Activated naive CD4-positive, alpha-beta T cell treated with anti-CD3 and anti-CD28 coated beads for 36 hours (primary cell): ENCODE measurements at regions not wholly inside any gene's neighbourhood (a gene's known extent, or its start where the extent isn't known, plus 50 kb on each side); places are given as distances from the start of the nearest gene placed in this dataset.
"Not testable (repeated sequence)": the region's sequence is repeated elsewhere in the genome, so short reads cannot be mapped to it uniquely, and the experiment has no call there.

ENCODE experiments used
- CTCF ChIA-PET: fragments of 350-600 bp; sonication (Branson Sonifier 250); formaldehyde crosslinking; loops from one replicate; lab custom pipeline; 2021; ENCODE audit warnings: antibody characterized with exemption; lab: Charles Lee
- DNase-seq: peaks from one replicate; pipeline ENCODE4 v3.0.0-alpha.2; 2020
- H3K27ac Mint-ChIP-seq: one replicate; pipeline ENCODE4 v1.8.0; 2021; ENCODE audit warnings: mild to moderate bottlenecking, mixed read lengths
- H3K27me3 Mint-ChIP-seq: one replicate; pipeline ENCODE4 v1.8.0; 2021; ENCODE audit warnings: low read depth, mixed read lengths
- H3K36me3 Mint-ChIP-seq: one replicate; pipeline ENCODE4 v1.8.0; 2021; ENCODE audit warnings: low read depth, mixed read lengths
- H3K4me1 Mint-ChIP-seq: one replicate; pipeline ENCODE4 v1.8.0; 2021; ENCODE audit warnings: low read depth, mixed read lengths
- H3K4me3 Mint-ChIP-seq: one replicate; pipeline ENCODE4 v1.8.0; 2021; ENCODE audit warnings: mild to moderate bottlenecking, moderate library complexity, mixed read lengths
- H3K9me3 Mint-ChIP-seq: one replicate; pipeline ENCODE4 v1.8.0; 2021; ENCODE audit warnings: mixed read lengths
- intact Hi-C: fragments of 100-400 bp; cut with micrococcal nuclease; formaldehyde crosslinking; loops from one replicate; pipeline ENCODE4 v1.15.1; 2023

- no peak for DNase-seq
- Mint-ChIP-seq H3K36me3 (no peaks in the 10 kb centered on the region), H3K27me3 (no peaks in the 10 kb centered on the region), H3K27ac (no peak overlapping the region), H3K4me3 (no peak overlapping the region), H3K9me3 (no peaks in the 10 kb centered on the region), H3K4me1 (no peaks in the 10 kb centered on the region)
- intact Hi-C loops: no loop called here
- CTCF ChIA-PET: no interaction called here
Observed at GRCh38 chr6:168995526-168996355, 257.9 kb downstream of the THBS2 start.

- no peaks in the 10 kb centered on the region for H3K36me3 Mint-ChIP-seq
- H3K4me1 Mint-ChIP-seq: no peaks in the 10 kb centered on the region
- H3K27ac Mint-ChIP-seq: no peak overlapping the region
- DNase-seq: no peak
- no peak overlapping the region for H3K4me3 Mint-ChIP-seq
- intact Hi-C loops: no loop called here
- H3K27me3 Mint-ChIP-seq: no peaks in the 10 kb centered on the region
- no peaks in the 10 kb centered on the region for H3K9me3 Mint-ChIP-seq
- CTCF ChIA-PET: no interaction called here
Observed at GRCh38 chr6:168994956-168995355, 258.7 kb downstream of the THBS2 start.

GRCh38 chr6:168992446-168993144 lies 261.1 kb downstream of the THBS2 start:
- Mint-ChIP-seq H3K4me3 (no peak overlapping the region), H3K36me3 (no peaks in the 10 kb centered on the region), H3K4me1 (no peaks in the 10 kb centered on the region), H3K27me3 (no peaks in the 10 kb centered on the region), H3K27ac (no peak overlapping the region), H3K9me3 (no peaks in the 10 kb centered on the region)
- CTCF ChIA-PET: no interaction called here
- intact Hi-C loops: no loop called here
- no peak for DNase-seq

- DNase-seq, H3K27me3 Mint-ChIP-seq, H3K4me1 Mint-ChIP-seq, H3K4me3 Mint-ChIP-seq, CTCF ChIA-PET, intact Hi-C loops, H3K9me3 Mint-ChIP-seq, H3K27ac Mint-ChIP-seq, H3K36me3 Mint-ChIP-seq: not testable (repeated sequence)
Observed at GRCh38 chr6:168991695-168992094, 262.0 kb downstream of the THBS2 start.

GRCh38 chr6:168990019-168990751 lies 263.5 kb downstream of the THBS2 start:
- CTCF ChIA-PET: no interaction called here
- H3K9me3 Mint-ChIP-seq: no peaks in the 10 kb centered on the region
- no peaks in the 10 kb centered on the region for H3K36me3 Mint-ChIP-seq
- H3K4me3 Mint-ChIP-seq: no peak overlapping the region
- no peaks in the 10 kb centered on the region for H3K4me1 Mint-ChIP-seq
- H3K27ac Mint-ChIP-seq: no peak overlapping the region
- no peak for DNase-seq
- H3K27me3 Mint-ChIP-seq: no peaks in the 10 kb centered on the region
- intact Hi-C loops: no loop called here

GRCh38 chr6:168989421-168989820 lies 264.2 kb downstream of the THBS2 start:
- Mint-ChIP-seq H3K9me3 (no peaks in the 10 kb centered on the region), H3K4me3 (no peak overlapping the region), H3K27ac (no peak overlapping the region), H3K27me3 (peaks cover under 1% of the 10 kb centered on the region), H3K4me1 (no peaks in the 10 kb centered on the region), H3K36me3 (no peaks in the 10 kb centered on the region)
- intact Hi-C loops: no loop called here
- CTCF ChIA-PET: no interaction called here
- no peak for DNase-seq

- no peak for DNase-seq
- Mint-ChIP-seq H3K27ac (no peak overlapping the region), H3K27me3 (peaks cover 2% of the 10 kb centered on the region), H3K4me1 (no peaks in the 10 kb centered on the region), H3K9me3 (no peaks in the 10 kb centered on the region), H3K4me3 (no peak overlapping the region), H3K36me3 (no peaks in the 10 kb centered on the region)
- CTCF ChIA-PET: no interaction called here
- intact Hi-C loops: no loop called here
Observed at GRCh38 chr6:168988801-168989200, 264.8 kb downstream of the THBS2 start.

- Mint-ChIP-seq H3K9me3 (no peaks in the 10 kb centered on the region), H3K4me1 (no peaks in the 10 kb centered on the region), H3K36me3 (no peaks in the 10 kb centered on the region), H3K27ac (no peak overlapping the region), H3K4me3 (no peak overlapping the region), H3K27me3 (peaks cover 5% of the 10 kb centered on the region)
- intact Hi-C loops: no loop called here
- CTCF ChIA-PET: no interaction called here
- DNase-seq: no peak
Observed at GRCh38 chr6:168988280-168988679, 265.4 kb downstream of the THBS2 start.

GRCh38 chr6:168985705-168986104 lies 267.9 kb downstream of the THBS2 start:
- no peak overlapping the region for H3K27ac Mint-ChIP-seq
- H3K9me3 Mint-ChIP-seq: peaks cover 10% of the 10 kb centered on the region

GRCh38 chr6:168983925-168984324 lies 269.7 kb downstream of the THBS2 start:
- CTCF ChIA-PET: no interaction called here
- Mint-ChIP-seq H3K27ac (no peak overlapping the region), H3K9me3 (peaks cover 22% of the 10 kb centered on the region), H3K36me3 (peaks cover 2% of the 10 kb centered on the region), H3K27me3 (peaks cover 9% of the 10 kb centered on the region), H3K4me1 (no peaks in the 10 kb centered on the region), H3K4me3 (no peak overlapping the region)
- no peak for DNase-seq
- intact Hi-C loops: no loop called here

More at GRCh38 chr6:168985705-168986104, 267.9 kb downstream of the THBS2 start:
- Mint-ChIP-seq H3K36me3 (peaks cover 2% of the 10 kb centered on the region), H3K27me3 (peaks cover 9% of the 10 kb centered on the region), H3K4me3 (no peak overlapping the region), H3K4me1 (no peaks in the 10 kb centered on the region)
- no peak for DNase-seq
- intact Hi-C loops: no loop called here
- CTCF ChIA-PET: no interaction called here

- peaks cover 22% of the 10 kb centered on the region for H3K9me3 Mint-ChIP-seq
Observed at GRCh38 chr6:168981187-168981586, 272.5 kb downstream of the THBS2 start.

GRCh38 chr6:168979254-168979653 lies 274.4 kb downstream of the THBS2 start:
- H3K4me1 Mint-ChIP-seq: no peaks in the 10 kb centered on the region
- H3K9me3 Mint-ChIP-seq: peaks cover 22% of the 10 kb centered on the region
- H3K4me3 Mint-ChIP-seq: no peak overlapping the region
- intact Hi-C loops: no loop called here
- peaks cover 10% of the 10 kb centered on the region for H3K27me3 Mint-ChIP-seq
- CTCF ChIA-PET: no interaction called here
- H3K36me3 Mint-ChIP-seq: peaks cover 2% of the 10 kb centered on the region
- H3K27ac Mint-ChIP-seq: no peak overlapping the region
- DNase-seq: no peak

More at GRCh38 chr6:168981187-168981586, 272.5 kb downstream of the THBS2 start:
- H3K27ac Mint-ChIP-seq: no peak overlapping the region
- intact Hi-C loops: no loop called here
- CTCF ChIA-PET: no interaction called here
- DNase-seq: no peak
- peaks cover 2% of the 10 kb centered on the region for H3K36me3 Mint-ChIP-seq
- peaks cover 9% of the 10 kb centered on the region for H3K27me3 Mint-ChIP-seq
- H3K4me3 Mint-ChIP-seq: no peak overlapping the region
- H3K4me1 Mint-ChIP-seq: no peaks in the 10 kb centered on the region
